ENCODE measurements at regions not wholly inside any gene's neighbourhood (a gene's known extent, or its start where the extent isn't known, plus 50 kb on each side); places are given as distances from the start of the nearest gene placed in this dataset.

GRCh38 chr15:79495775-79496174 lies 63.6 kb downstream of the MINAR1 start (continued):
- TF ChIP-seq, protein P1, sequence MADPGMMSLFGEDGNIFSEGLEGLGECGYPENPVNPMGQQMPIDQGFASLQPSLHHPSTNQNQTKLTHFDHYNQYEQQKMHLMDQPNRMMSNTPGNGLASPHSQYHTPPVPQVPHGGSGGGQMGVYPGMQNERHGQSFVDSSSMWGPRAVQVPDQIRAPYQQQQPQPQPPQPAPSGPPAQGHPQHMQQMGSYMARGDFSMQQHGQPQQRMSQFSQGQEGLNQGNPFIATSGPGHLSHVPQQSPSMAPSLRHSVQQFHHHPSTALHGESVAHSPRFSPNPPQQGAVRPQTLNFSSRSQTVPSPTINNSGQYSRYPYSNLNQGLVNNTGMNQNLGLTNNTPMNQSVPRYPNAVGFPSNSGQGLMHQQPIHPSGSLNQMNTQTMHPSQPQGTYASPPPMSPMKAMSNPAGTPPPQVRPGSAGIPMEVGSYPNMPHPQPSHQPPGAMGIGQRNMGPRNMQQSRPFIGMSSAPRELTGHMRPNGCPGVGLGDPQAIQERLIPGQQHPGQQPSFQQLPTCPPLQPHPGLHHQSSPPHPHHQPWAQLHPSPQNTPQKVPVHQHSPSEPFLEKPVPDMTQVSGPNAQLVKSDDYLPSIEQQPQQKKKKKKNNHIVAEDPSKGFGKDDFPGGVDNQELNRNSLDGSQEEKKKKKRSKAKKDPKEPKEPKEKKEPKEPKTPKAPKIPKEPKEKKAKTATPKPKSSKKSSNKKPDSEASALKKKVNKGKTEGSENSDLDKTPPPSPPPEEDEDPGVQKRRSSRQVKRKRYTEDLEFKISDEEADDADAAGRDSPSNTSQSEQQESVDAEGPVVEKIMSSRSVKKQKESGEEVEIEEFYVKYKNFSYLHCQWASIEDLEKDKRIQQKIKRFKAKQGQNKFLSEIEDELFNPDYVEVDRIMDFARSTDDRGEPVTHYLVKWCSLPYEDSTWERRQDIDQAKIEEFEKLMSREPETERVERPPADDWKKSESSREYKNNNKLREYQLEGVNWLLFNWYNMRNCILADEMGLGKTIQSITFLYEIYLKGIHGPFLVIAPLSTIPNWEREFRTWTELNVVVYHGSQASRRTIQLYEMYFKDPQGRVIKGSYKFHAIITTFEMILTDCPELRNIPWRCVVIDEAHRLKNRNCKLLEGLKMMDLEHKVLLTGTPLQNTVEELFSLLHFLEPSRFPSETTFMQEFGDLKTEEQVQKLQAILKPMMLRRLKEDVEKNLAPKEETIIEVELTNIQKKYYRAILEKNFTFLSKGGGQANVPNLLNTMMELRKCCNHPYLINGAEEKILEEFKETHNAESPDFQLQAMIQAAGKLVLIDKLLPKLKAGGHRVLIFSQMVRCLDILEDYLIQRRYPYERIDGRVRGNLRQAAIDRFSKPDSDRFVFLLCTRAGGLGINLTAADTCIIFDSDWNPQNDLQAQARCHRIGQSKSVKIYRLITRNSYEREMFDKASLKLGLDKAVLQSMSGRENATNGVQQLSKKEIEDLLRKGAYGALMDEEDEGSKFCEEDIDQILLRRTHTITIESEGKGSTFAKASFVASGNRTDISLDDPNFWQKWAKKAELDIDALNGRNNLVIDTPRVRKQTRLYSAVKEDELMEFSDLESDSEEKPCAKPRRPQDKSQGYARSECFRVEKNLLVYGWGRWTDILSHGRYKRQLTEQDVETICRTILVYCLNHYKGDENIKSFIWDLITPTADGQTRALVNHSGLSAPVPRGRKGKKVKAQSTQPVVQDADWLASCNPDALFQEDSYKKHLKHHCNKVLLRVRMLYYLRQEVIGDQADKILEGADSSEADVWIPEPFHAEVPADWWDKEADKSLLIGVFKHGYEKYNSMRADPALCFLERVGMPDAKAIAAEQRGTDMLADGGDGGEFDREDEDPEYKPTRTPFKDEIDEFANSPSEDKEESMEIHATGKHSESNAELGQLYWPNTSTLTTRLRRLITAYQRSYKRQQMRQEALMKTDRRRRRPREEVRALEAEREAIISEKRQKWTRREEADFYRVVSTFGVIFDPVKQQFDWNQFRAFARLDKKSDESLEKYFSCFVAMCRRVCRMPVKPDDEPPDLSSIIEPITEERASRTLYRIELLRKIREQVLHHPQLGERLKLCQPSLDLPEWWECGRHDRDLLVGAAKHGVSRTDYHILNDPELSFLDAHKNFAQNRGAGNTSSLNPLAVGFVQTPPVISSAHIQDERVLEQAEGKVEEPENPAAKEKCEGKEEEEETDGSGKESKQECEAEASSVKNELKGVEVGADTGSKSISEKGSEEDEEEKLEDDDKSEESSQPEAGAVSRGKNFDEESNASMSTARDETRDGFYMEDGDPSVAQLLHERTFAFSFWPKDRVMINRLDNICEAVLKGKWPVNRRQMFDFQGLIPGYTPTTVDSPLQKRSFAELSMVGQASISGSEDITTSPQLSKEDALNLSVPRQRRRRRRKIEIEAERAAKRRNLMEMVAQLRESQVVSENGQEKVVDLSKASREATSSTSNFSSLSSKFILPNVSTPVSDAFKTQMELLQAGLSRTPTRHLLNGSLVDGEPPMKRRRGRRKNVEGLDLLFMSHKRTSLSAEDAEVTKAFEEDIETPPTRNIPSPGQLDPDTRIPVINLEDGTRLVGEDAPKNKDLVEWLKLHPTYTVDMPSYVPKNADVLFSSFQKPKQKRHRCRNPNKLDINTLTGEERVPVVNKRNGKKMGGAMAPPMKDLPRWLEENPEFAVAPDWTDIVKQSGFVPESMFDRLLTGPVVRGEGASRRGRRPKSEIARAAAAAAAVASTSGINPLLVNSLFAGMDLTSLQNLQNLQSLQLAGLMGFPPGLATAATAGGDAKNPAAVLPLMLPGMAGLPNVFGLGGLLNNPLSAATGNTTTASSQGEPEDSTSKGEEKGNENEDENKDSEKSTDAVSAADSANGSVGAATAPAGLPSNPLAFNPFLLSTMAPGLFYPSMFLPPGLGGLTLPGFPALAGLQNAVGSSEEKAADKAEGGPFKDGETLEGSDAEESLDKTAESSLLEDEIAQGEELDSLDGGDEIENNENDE (IDR thresholded peaks at IDR 0.05; ENCODE audit: insufficient replicate concordance, low read length): no peak
- no peak for TF ChIP-seq BCL11A (IDR thresholded peaks at IDR 0.05; ENCODE audit: low read depth in 2 of 2, low read length in 2 of 2)
- no peak for TF ChIP-seq JUN (IDR thresholded peaks at IDR 0.05; ENCODE audit: low read depth, low read length)
- no peak for TF ChIP-seq SRF (IDR thresholded peaks at IDR 0.05; ENCODE audit: low read depth, low read length)
- no peak for TF ChIP-seq TEAD4 (IDR thresholded peaks at IDR 0.05; ENCODE audit: low read depth, low read length)
- TF ChIP-seq CBX8 (IDR thresholded peaks at IDR 0.05; ENCODE audit: borderline replicate concordance, low read depth, low read length): no peak
- TF ChIP-seq SIRT6 (IDR thresholded peaks at IDR 0.05; ENCODE audit: low read length): no peak
- TF ChIP-seq KDM4A (IDR thresholded peaks at IDR 0.05; ENCODE audit: low read depth, low read length, severe bottlenecking): no peak

Data from H1 (cell line).